Epithelial cell of esophagus (primary cell): ENCODE measurements at regions not wholly inside any gene's neighbourhood (a gene's known extent, or its start where the extent isn't known, plus 50 kb on each side); places are given as distances from the start of the nearest gene placed in this dataset.

Source experiments
- DNase-seq: peaks from one replicate; pipeline ENCODE4 v3.0.0; 2010; ENCODE audit warnings: low read depth
- H3K4me3 ChIP-seq: 2 replicates; pipeline ENCODE4 v1.5.1; 2011; ENCODE audit warnings: mild to moderate bottlenecking, low read length, control low read depth
- TF ChIP-seq, protein P1 (sequence below): IDR thresholded peaks from 2 replicates; pipeline ENCODE4 v1.5.1; 2011; ENCODE audit warnings: low read depth, mild to moderate bottlenecking, low read length, control low read depth, inconsistent platforms; ENCODE audit not compliant: insufficient read depth; ENCODE audit errors: missing control alignments

DNA sequence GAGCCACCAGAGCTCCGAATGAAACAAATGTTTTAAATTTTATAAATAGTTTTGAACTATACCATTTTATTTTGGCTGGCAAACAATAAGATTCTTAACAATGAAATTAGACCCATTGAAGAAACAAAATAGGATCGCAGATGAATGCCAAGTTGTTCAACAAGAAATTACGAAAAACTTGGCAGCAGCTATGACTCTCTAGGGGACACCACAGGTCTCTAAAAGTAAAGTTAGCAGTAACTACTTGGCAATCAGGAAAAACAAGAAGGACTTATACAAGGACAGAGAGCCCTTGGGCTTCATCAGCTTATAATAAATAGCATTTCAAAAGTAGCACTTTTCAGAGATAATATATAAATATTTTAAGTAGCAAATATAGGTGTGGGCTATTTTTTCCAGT, 603.8 kb upstream of the PSMD7 start:
- no peak for DNase-seq
- TF ChIP-seq, protein P1, sequence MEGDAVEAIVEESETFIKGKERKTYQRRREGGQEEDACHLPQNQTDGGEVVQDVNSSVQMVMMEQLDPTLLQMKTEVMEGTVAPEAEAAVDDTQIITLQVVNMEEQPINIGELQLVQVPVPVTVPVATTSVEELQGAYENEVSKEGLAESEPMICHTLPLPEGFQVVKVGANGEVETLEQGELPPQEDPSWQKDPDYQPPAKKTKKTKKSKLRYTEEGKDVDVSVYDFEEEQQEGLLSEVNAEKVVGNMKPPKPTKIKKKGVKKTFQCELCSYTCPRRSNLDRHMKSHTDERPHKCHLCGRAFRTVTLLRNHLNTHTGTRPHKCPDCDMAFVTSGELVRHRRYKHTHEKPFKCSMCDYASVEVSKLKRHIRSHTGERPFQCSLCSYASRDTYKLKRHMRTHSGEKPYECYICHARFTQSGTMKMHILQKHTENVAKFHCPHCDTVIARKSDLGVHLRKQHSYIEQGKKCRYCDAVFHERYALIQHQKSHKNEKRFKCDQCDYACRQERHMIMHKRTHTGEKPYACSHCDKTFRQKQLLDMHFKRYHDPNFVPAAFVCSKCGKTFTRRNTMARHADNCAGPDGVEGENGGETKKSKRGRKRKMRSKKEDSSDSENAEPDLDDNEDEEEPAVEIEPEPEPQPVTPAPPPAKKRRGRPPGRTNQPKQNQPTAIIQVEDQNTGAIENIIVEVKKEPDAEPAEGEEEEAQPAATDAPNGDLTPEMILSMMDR: no peak
- H3K4me3 ChIP-seq: no peak overlapping the region

DNA sequence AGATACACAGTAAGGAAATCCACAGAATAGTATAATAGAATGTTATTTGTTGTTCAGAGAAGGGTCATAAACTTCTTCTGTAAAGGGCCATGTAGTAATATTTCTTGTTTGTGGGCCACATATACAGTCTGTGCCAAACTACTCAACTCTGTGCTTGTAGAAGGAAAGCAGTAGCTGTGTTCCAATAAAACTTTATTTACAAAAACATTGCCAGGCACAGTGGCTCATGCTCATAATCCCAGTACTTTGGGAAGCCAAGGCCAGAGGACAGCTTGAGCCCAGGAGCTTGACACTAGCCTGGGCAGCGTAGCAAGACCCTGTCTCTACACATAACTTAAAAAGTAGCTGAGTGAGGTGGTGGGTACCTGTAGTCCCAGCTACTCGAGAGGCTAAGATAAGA, 612.8 kb upstream of the PSMD7 start:
- TF ChIP-seq, protein P1: no peak
- DNase-seq: no peak
- no peak overlapping the region for H3K4me3 ChIP-seq

DNA sequence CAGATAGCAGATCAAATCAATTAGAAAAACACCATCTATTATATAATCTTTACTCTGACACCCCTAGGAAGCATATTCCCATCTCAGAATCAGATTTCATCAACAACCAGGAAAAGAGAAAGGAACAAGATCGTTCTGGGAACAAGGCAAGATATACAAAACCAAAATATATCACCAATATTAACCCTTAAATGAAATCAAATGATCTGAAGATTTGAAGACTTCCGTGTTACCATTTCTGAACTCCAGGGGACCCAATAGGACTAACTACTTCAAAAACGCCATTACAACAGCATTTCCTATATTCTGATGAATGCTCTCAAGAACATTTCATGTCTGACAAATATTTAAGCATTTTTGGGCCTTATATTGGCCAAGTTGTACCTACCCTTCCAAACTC, 624.2 kb upstream of the ZFHX3 start:
- no peak overlapping the region for H3K4me3 ChIP-seq
- no peak for DNase-seq
- TF ChIP-seq, protein P1: no peak

DNA sequence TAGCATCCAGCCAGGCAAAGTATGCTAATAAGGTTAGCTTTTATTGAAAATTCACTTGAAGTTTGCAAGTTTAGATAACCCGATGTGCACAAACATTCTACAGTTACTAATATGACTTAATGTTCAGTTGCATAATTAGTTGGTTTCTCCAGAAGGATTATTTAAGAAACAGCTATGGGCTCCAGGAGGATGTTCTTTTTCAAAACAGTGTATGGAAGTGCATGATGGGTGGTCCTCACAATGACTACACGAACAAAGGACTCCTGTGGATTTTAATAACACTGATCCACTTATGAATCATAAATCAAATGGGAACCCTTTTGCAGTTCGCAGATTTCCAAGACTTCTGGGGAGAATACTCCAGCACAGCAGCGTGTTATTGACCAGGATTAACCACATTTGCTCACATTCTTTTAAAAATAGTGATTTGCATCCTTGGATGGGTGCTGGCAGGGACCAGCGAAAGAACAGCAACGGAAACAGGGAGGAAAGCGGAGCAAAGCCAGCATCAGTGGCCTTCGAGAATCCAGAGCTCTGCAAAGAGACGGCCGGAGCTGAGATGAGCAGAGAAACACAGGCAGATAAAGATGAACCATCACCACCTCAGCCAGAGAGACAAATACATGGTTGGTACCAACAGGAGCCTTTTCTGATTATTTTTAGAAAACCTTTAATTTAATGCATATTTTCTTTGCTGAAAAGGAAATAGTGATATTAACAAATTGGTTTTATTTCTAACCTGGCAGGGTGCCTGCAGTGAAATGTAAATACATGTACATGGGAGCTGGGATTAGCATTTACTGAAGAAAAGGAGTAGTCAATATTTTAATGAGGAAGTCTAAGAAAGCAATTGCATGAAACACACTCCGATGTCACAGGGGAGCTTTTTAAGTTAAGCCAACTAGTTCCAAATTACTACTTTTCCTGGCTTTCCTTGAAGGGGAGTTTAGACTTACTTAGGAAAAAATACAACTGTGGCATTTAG, 623.2 kb upstream of the ZFHX3 start:
- H3K4me3 ChIP-seq: no peak overlapping the region
- DNase-seq: no peak
- TF ChIP-seq, protein P1: no peak

DNA sequence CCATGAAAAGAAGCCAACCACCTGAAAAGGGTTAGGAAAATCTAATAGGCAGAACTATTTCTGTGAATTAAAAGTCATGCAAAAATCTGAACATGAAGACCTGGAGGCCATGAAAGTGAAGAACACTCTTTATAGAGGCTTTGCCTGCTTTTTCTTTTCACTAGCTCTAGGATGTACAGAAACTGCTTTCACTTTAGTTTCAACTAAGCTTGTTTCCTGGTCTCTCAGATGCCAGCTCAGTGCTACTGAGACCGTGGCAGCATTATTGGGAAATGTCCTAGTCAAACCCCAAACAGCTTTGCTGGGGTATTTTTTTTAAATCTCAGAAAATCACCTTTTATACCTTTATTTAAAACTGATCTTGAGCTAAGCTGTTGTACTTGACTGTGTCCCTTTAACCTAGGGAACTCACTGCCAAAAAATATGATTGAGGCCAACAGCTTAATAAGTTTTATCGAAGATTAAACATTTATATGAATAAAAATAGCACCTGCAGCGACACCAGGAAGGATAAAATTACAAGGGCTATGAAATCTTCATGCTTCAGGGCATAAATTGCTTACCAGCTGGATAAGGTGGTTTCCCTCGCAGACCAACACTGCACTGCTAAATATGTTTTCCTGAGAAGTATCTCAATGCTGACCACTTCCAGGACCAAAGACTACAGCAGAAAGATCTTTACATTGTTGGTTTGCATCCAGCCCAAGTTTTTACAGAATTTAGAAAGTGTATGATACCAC, 621.8 kb upstream of the ZFHX3 start:
- no peak for DNase-seq
- TF ChIP-seq, protein P1: no peak
- H3K4me3 ChIP-seq: no peak overlapping the region

DNA sequence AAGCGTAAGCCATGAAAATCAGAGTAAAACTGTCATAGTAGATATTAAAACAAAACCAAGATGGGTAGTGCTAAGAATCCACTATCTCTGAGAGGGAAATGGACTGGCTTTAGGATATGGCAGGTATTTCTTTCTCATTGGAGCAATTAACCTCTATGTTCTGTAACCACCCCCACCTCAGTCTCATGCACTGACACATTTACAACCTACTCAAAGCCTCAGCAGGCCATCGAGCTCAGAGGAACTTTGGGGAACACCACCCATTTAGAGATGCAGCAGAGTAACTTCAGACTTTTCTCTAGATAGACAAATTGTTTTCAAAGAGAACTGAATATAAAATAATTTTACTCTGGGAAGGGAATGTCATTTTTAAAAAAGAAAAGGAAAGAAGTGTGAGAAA, 615.8 kb upstream of the ZFHX3 start:
- H3K4me3 ChIP-seq: no peak overlapping the region
- DNase-seq: no peak
- TF ChIP-seq, protein P1: no peak
